GM21447 (cell line): ENCODE measurements at regions not wholly inside any gene's neighbourhood (a gene's known extent, or its start where the extent isn't known, plus 50 kb on each side); places are given as distances from the start of the nearest gene placed in this dataset.
"Not testable (repeated sequence)": the region's sequence is repeated elsewhere in the genome, so short reads cannot be mapped to it uniquely, and the experiment has no call there.

Experiments
- ATAC-seq: cut with Tn5 transposase; IDR thresholded peaks from one replicate; pipeline ENCODE4 v1.9.1; 2021; ENCODE audit not compliant: unreplicated experiment

GRCh38 chr1:206311611-206312273 lies 108.4 kb downstream of the SRGAP2 start:
- not testable (repeated sequence) for ATAC-seq

- ATAC-seq, result not testable (repeated sequence)
These were observed 108.9 kb downstream of the SRGAP2 start for GRCh38 chr1:206312274-206312665.

- ATAC-seq, result not testable (repeated sequence)
These were observed 111.8 kb downstream of the SRGAP2 start for GRCh38 chr1:206314951-206315636.

- not testable (repeated sequence) for ATAC-seq
These were observed 113.6 kb downstream of the SRGAP2 start for GRCh38 chr1:206316901-206317300.

GRCh38 chr1:206317878-206318514 lies 114.7 kb downstream of the SRGAP2 start:
- ATAC-seq, result not testable (repeated sequence)

- not testable (repeated sequence) for ATAC-seq
These were observed 116.9 kb downstream of the SRGAP2 start for GRCh38 chr1:206320227-206320626.

- not testable (repeated sequence) for ATAC-seq
These were observed 123.0 kb downstream of the SRGAP2 start for GRCh38 chr1:206326159-206326939.

GRCh38 chr1:206331597-206331996 lies 128.3 kb downstream of the SRGAP2 start:
- not testable (repeated sequence) for ATAC-seq

- not testable (repeated sequence) for ATAC-seq
These were observed 130.0 kb downstream of the SRGAP2 start for GRCh38 chr1:206333316-206333715.

- not testable (repeated sequence) for ATAC-seq
These were observed 130.6 kb downstream of the SRGAP2 start for GRCh38 chr1:206333897-206334296.

GRCh38 chr1:206334481-206334880 lies 131.1 kb downstream of the SRGAP2 start:
- not testable (repeated sequence) for ATAC-seq

GRCh38 chr1:206335162-206335561 lies 131.8 kb downstream of the SRGAP2 start:
- ATAC-seq, result not testable (repeated sequence)

GRCh38 chr1:206335875-206336846 lies 132.8 kb downstream of the SRGAP2 start:
- not testable (repeated sequence) for ATAC-seq

- not testable (repeated sequence) for ATAC-seq
These were observed 133.3 kb upstream of the IKBKE start for GRCh38 chr1:206337024-206337423.

GRCh38 chr1:206350493-206351275 lies 119.6 kb upstream of the IKBKE start:
- not testable (repeated sequence) for ATAC-seq

- not testable (repeated sequence) for ATAC-seq
These were observed 118.8 kb upstream of the IKBKE start for GRCh38 chr1:206351276-206352052.

GRCh38 chr1:206356310-206356709 lies 114.0 kb upstream of the IKBKE start:
- peak; percentile 69 for ATAC-seq

- peak; percentile 66 for ATAC-seq
These were observed 112.3 kb upstream of the IKBKE start for GRCh38 chr1:206357962-206358361.
